ENCODE measurements at regions not wholly inside any gene's neighbourhood (a gene's known extent, or its start where the extent isn't known, plus 50 kb on each side); places are given as distances from the start of the nearest gene placed in this dataset.

GRCh38 chr15:37548116-37548515, 386.3 kb upstream of the TMCO5A start:
- in situ Hi-C loops (cut with HindIII; ENCODE audit: low sequenced_read_pairs), result no loop called here
- no peak overlapping the region for H3K4me3 ChIP-seq (ENCODE audit: low read depth, low read length)
- no peak for DNase-seq (ENCODE audit: low read depth, low spot score)
- TF ChIP-seq, protein P1, sequence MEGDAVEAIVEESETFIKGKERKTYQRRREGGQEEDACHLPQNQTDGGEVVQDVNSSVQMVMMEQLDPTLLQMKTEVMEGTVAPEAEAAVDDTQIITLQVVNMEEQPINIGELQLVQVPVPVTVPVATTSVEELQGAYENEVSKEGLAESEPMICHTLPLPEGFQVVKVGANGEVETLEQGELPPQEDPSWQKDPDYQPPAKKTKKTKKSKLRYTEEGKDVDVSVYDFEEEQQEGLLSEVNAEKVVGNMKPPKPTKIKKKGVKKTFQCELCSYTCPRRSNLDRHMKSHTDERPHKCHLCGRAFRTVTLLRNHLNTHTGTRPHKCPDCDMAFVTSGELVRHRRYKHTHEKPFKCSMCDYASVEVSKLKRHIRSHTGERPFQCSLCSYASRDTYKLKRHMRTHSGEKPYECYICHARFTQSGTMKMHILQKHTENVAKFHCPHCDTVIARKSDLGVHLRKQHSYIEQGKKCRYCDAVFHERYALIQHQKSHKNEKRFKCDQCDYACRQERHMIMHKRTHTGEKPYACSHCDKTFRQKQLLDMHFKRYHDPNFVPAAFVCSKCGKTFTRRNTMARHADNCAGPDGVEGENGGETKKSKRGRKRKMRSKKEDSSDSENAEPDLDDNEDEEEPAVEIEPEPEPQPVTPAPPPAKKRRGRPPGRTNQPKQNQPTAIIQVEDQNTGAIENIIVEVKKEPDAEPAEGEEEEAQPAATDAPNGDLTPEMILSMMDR (IDR thresholded peaks at IDR 0.05; ENCODE audit: low read depth, low read length), result no peak

DNA sequence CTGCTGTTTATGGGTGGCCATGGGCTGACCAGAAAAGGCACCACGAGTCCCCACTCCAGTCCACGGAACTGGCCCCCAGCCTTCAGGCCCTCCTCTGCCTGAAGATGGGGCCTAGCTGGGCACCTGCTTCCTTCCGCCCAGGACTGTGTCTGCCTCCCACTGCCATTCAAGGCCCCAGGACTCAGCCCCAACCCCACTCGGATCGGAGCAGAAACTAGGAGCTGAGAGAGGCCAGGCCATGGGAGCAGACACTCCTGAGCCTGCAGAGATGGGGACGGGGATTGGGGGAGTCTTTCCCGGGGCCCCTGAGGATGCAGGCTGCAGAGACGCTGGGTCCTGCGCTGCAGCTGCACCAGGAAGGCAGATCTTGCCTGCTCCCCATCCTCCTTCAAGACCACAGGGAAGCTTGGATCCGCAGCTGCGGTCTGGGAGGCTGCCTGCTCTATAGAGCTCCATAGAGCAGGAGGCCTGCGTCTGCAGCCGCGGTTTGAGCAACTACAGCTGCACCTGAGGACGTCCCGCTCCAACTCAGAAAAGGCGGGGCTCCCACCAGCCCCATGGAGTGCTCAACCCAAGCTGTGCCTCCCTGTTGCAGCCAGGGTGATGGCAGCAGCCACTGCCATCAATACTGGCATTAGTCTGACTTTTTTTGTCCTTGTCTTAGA, 383.9 kb upstream of the TMCO5A start:
- H3K4me3 ChIP-seq (ENCODE audit: low read depth, low read length), result no peak overlapping the region
- in situ Hi-C loops (cut with HindIII; ENCODE audit: low sequenced_read_pairs), result no loop called here
- TF ChIP-seq, protein P1 (IDR thresholded peaks at IDR 0.05; ENCODE audit: low read depth, low read length), result no peak
- DNase-seq (ENCODE audit: low read depth, low spot score), result no peak

- H3K4me3 ChIP-seq (ENCODE audit: low read depth, low read length), result no peak overlapping the region
- in situ Hi-C loops (cut with HindIII; ENCODE audit: low sequenced_read_pairs), result no loop called here
- TF ChIP-seq, protein P1 (IDR thresholded peaks at IDR 0.05; ENCODE audit: low read depth, low read length), result no peak
- DNase-seq (ENCODE audit: low read depth, low spot score), result no peak
Measured at GRCh38 chr15:37572401-37572800, 362.0 kb upstream of the TMCO5A start.

DNA sequence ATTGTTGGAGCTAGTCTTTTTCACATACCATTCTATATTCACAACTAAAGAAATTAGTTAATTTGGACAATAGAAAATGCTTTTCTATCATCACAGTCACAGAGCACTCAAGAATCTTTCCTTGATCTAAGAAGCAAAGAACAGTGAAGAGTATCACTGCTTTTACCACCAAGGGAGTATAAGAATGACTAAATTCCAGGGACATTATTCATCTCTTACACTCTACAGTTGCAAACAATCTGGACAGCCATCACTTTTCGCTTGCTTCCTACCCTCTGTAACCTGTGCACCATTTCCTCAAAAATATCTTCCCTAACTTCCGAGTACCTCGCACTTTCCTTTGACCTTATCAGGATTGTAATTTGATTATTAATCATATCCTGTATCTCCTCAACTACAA, 359.5 kb upstream of the TMCO5A start:
- TF ChIP-seq, protein P1 (IDR thresholded peaks at IDR 0.05; ENCODE audit: low read depth, low read length), result no peak
- in situ Hi-C loops (cut with HindIII; ENCODE audit: low sequenced_read_pairs), result no loop called here
- peak; percentile 3 for DNase-seq (ENCODE audit: low read depth, low spot score)
- H3K4me3 ChIP-seq (ENCODE audit: low read depth, low read length), result no peak overlapping the region

- TF ChIP-seq, protein P1 (IDR thresholded peaks at IDR 0.05; ENCODE audit: low read depth, low read length), result no peak
- in situ Hi-C loops (cut with HindIII; ENCODE audit: low sequenced_read_pairs), result no loop called here
- no peak for DNase-seq (ENCODE audit: low read depth, low spot score)
- H3K4me3 ChIP-seq (ENCODE audit: low read depth, low read length), result no peak overlapping the region
Measured at GRCh38 chr15:37576952-37577351, 357.5 kb upstream of the TMCO5A start.

DNA sequence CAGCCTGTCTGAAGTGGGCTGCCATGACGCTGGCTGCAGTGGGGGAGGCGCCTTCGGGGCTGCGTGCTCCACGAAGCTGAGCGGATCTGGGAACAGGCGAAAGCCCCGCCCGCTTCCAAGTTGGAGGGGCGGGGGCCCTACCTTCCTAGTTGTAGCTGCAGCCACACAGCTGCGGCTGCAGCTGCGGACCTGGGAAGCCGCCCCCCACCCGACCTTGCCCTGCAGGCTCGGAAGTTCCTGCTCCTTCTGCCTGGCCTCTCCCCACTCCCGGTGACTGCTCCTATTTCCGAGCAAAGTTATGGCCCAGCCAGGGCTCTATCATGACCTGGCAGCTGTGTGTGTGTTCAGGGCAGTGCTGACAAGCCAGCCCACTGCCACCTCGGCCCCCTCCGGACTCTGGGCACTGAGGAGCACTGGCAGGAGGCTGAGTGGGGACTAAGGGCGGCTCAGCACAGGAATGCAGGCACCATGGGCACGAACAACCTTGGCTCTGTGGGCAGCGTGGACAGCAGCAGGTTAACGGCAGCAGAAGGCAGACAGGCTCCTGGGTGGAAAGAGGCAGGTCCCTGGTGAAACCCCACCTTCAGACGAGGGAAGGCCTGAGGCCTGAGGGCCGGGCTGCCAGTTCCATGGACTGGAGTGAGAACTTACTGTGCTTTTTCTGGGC, 352.4 kb upstream of the TMCO5A start:
- TF ChIP-seq, protein P1 (IDR thresholded peaks at IDR 0.05; ENCODE audit: low read depth, low read length), result no peak
- in situ Hi-C loops (cut with HindIII; ENCODE audit: low sequenced_read_pairs), result no loop called here
- H3K4me3 ChIP-seq (ENCODE audit: low read depth, low read length), result no peak overlapping the region

More for the DNA sequence above, 352.4 kb upstream of the TMCO5A start:
- no peak for DNase-seq (ENCODE audit: low read depth, low spot score)

All from astrocyte of the spinal cord (primary cell).